ENCODE measurements at regions not wholly inside any gene's neighbourhood (a gene's known extent, or its start where the extent isn't known, plus 50 kb on each side); places are given as distances from the start of the nearest gene placed in this dataset.

DNA sequence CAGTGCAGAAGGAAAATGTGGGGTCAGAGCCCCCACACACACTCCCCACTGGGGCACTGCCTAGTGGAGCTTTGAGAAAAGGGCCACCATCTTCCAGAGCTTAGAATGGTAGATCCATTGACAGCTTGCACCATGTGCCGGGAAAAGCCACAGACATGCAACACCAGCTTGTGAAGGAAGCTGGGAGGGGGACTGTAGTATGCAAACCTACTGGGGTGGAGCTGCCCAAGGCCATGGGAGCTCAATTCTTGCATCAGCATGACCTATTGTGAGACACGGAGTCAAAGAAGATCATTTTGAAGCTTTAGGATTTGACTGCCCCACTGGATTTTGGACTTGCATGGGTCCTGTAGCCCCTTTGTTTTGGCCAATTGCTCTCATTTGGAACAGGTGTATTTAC lies 142.8 kb upstream of the ARHGEF9 start:
- no peak for TF ChIP-seq POLR2A (IDR thresholded peaks at IDR 0.05; ENCODE audit: low read length)
- no peak for TF ChIP-seq CTCF (IDR thresholded peaks at IDR 0.05)
